Ovary (tissue), 7 donors: ENCODE measurements at regions not wholly inside any gene's neighbourhood (a gene's known extent, or its start where the extent isn't known, plus 50 kb on each side); places are given as distances from the start of the nearest gene placed in this dataset.

Experiments used
- DNase-seq, 5 donors: peaks; one replicate each; pipeline ENCODE4 v3.0.0-alpha.2; 2019 to 2020
- H3K27ac ChIP-seq, 2 donors: fragments of 200-600 bp; one replicate each; pipeline versions ENCODE4 v1.5.1 to v1.8.0; 2019 to 2022
- H3K27me3 ChIP-seq: fragments of 200-600 bp; one replicate; pipeline ENCODE4 v1.8.0; 2022
- H3K36me3 ChIP-seq: fragments of 200-600 bp; sonication (generic); one replicate; pipeline ENCODE4 v1.5.1; 2019
- H3K4me1 ChIP-seq: one replicate; pipeline ENCODE4 v1.8.1; 2013; ENCODE audit warnings: mild to moderate bottlenecking, moderate library complexity; ENCODE audit not compliant: insufficient read depth
- H3K4me3 ChIP-seq: fragments of 200-600 bp; sonication (generic); one replicate; pipeline ENCODE4 v1.5.1; 2017
- H3K9me3 ChIP-seq, 2 donors: fragments of 200-600 bp in 1 of 2; sonication (generic) in 1 of 2; one replicate each; pipeline versions ENCODE4 v1.5.1 to v1.8.1; 2013 to 2019; ENCODE audit warnings: mild to moderate bottlenecking in 1 of 2, moderate library complexity in 1 of 2
- CTCF ChIP-seq, 3 donors: fragments of 450-650 bp in 2 of 3; fragments of 200-600 bp in 1 of 3; IDR thresholded peaks; one replicate each; pipeline versions ENCODE4 v1.5.1 to v1.8.0; 2016 to 2022; ENCODE audit warnings: antibody characterized with exemption in 3 of 3, mild to moderate bottlenecking in 1 of 3
- EP300 ChIP-seq: sonication (generic); formaldehyde crosslinking; IDR thresholded peaks from one replicate; pipeline ENCODE4 v1.6.1; 2017; ENCODE audit warnings: antibody characterized with exemption
- POLR2A ChIP-seq: fragments of 450-650 bp; IDR thresholded peaks from one replicate; pipeline ENCODE4 v1.6.1; 2017; ENCODE audit warnings: antibody characterized with exemption, mild to moderate bottlenecking, moderate library complexity
- WGBS, 3 donors: extraction: QIAGEN DNeasy Blood & Tissue Kit in 1 of 3; methylation state at CpG; one replicate each; pipeline versions ENCODE4 v1.1.5 to v1.1.7; 2013 to 2017; 5-methylcytosine and 5-hydroxymethylcytosine counted together
- intact Hi-C, 4 donors: fragments of 100-400 bp; cut with DNase I; formaldehyde crosslinking; loops; one replicate each; pipeline versions ENCODE4 v1.11.0 to v1.15.1; 2022 to 2023
- donor health status: DM: no; HTN: no; CAD: no; lungs with moderate emphysema.
- donor health status: DM: no; HTN: no; CAD: no.
- donor health status: Bipolar disorder and iron deficiency.
- donor health status: DM: no; HTN: no; CAD: no.
- donor health status: DM: yes; HTN: yes; CAD: no.

DNA sequence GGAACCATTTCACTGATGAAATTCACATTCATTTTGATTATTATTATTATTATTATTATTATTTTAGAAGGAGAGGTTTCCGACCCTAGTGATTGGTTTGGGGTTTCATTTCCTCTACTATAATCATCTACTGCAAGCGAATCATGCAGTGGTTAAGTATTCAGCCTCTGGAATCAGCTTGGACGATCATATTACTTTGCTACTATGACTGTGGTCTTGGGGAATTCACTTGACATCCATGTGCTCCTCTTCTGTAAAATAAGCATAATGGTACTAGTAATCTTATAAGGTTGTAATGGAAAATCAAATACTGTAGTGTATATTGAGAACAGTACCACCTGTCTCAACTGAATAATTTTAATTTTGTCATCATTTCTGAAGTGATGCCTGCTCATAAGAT is 132.1 kb upstream of the SLC4A4 start:
- no peak overlapping the region for H3K4me3 ChIP-seq
- no peaks in the 10 kb centered on the region for H3K27me3 ChIP-seq
- H3K9me3 ChIP-seq = no peaks in the 10 kb centered on the region
- no peak for DNase-seq
- no peaks in the 10 kb centered on the region for H3K36me3 ChIP-seq
- H3K4me1 ChIP-seq = no peaks in the 10 kb centered on the region
- H3K27ac ChIP-seq = no peak overlapping the region
- no peak for TF ChIP-seq EP300
- no peak for TF ChIP-seq POLR2A
- no peak for TF ChIP-seq CTCF (IDR thresholded peaks at IDR 0.05)
- intact Hi-C loops = no loop called here
- WGBS, 3 donors = 83 to 92% (median 85%) methylated on average over 3 of the region's 3 CpGs

GRCh38 chr4:71209161-71209560 is 129.7 kb upstream of the SLC4A4 start:
- no peaks in the 10 kb centered on the region for H3K27me3 ChIP-seq
- no peak for DNase-seq
- no peak overlapping the region for H3K4me3 ChIP-seq
- H3K27ac ChIP-seq = no peak overlapping the region
- no peaks in the 10 kb centered on the region for H3K4me1 ChIP-seq
- H3K9me3 ChIP-seq = peaks cover 0 to 4% of the 10 kb centered on the region in 2 donors
- intact Hi-C loops = no loop called here
- no peaks in the 10 kb centered on the region for H3K36me3 ChIP-seq
- TF ChIP-seq POLR2A (no peak), EP300 (no peak), CTCF (IDR thresholded peaks at IDR 0.05) (no peak)

DNA sequence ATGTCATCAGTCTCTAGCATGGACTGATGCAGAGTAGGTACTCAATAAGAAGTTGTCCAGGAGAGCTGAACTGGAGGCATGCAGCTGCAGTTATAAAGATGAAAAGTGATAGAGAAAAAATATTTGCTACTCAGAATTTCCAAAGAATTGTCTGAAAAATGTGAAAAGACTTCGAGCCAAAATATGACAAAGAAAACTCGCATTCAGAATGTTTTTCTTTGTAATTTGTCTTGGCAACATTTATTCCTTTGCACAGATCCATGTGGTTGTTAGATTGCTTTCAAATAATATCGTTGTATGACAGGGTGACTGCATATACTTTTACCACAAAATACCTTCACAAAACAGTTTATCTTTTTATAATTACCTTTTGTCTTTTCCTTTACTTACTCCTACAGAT is 128.0 kb upstream of the SLC4A4 start:
- no peak for DNase-seq
- Histone ChIP-seq H3K9me3 (peaks cover 0 to 4% of the 10 kb centered on the region in 2 donors), H3K27ac (no peak overlapping the region), H3K4me3 (no peak overlapping the region), H3K4me1 (no peaks in the 10 kb centered on the region), H3K27me3 (no peaks in the 10 kb centered on the region), H3K36me3 (no peaks in the 10 kb centered on the region)
- intact Hi-C loops = no loop called here
- TF ChIP-seq CTCF (IDR thresholded peaks at IDR 0.05) (no peak), POLR2A (no peak)
- WGBS, 3 donors = 19 to 22% (median 21%) methylated on average over 3 of the region's 3 CpGs

- Histone ChIP-seq H3K9me3 (peaks cover 0 to 4% of the 10 kb centered on the region in 2 donors), H3K27me3 (no peaks in the 10 kb centered on the region), H3K4me3 (no peak overlapping the region), H3K27ac (no peak overlapping the region), H3K36me3 (no peaks in the 10 kb centered on the region), H3K4me1 (no peaks in the 10 kb centered on the region)
- no peak for DNase-seq
- intact Hi-C loops = no loop called here
- TF ChIP-seq POLR2A (no peak), CTCF (IDR thresholded peaks at IDR 0.05) (no peak), EP300 (no peak)
- WGBS, 3 donors = 60 to 70% (median 64%) methylated on average over 3 of the region's 3 CpGs
These were observed 127.1 kb upstream of the SLC4A4 start for GRCh38 chr4:71211748-71212147.

DNA sequence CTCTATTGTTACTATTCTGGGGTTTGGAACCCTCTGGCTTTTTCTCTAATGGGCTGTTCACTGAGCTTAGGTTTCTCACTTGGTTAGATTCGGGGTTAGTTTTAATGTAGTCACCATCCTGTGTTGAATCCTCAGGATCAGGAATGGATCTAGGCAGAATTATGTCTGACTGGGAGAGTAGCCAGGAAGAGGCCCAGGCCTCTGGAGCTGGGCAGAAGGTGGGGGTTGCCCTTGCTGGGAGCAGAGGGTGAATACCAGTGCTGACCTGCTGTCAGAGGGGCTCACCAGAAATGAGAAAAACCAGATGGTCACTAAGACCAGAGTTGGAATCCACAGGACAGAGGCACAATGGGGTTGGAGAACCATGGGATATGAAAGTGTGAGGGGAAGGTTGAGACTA is 126.6 kb upstream of the SLC4A4 start:
- intact Hi-C loops = no loop called here
- whole genome bisulfite sequencing, 3 donors = 81 to 85% (median 84%) methylated on average over 1 of the region's 1 CpG
- H3K9me3 ChIP-seq = peaks cover 0 to 4% of the 10 kb centered on the region in 2 donors
- H3K4me1 ChIP-seq = no peaks in the 10 kb centered on the region
- no peak overlapping the region for H3K4me3 ChIP-seq
- H3K27me3 ChIP-seq = no peaks in the 10 kb centered on the region
- DNase-seq = no peak
- H3K27ac ChIP-seq = no peak overlapping the region
- no peaks in the 10 kb centered on the region for H3K36me3 ChIP-seq
- no peak for TF ChIP-seq EP300
- TF ChIP-seq CTCF (IDR thresholded peaks at IDR 0.05) = no peak
- TF ChIP-seq POLR2A = no peak
